Left ventricle myocardium inferior (tissue), 1 donor: ENCODE measurements at regions not wholly inside any gene's neighbourhood (a gene's known extent, or its start where the extent isn't known, plus 50 kb on each side); places are given as distances from the start of the nearest gene placed in this dataset.

Source experiments
- DNase-seq: peaks from one replicate; pipeline ENCODE4 v3.0.0-alpha.2; 2020
- H3K27ac ChIP-seq: fragments of 200-600 bp; replicated peaks from 2 replicates; pipeline ENCODE4 v1.8.0; 2021
- H3K27me3 ChIP-seq: fragments of 200-600 bp; 2 replicates; pipeline ENCODE4 v1.8.0; 2021; ENCODE audit warnings: low read depth
- H3K36me3 ChIP-seq: fragments of 200-600 bp; 2 replicates; pipeline ENCODE4 v1.8.0; 2021
- H3K4me1 ChIP-seq: fragments of 200-600 bp; 2 replicates; pipeline ENCODE4 v1.8.0; 2021
- H3K4me3 ChIP-seq: fragments of 200-600 bp; 2 replicates; pipeline ENCODE4 v1.8.0; 2021; ENCODE audit warnings: mild to moderate bottlenecking, moderate library complexity
- H3K9me3 ChIP-seq: fragments of 200-600 bp; replicated peaks from 2 replicates; pipeline ENCODE4 v1.8.0; 2021
- CTCF ChIP-seq: fragments of 200-600 bp; IDR thresholded peaks from 2 replicates; pipeline ENCODE4 v1.8.0; 2021; ENCODE audit warnings: antibody characterized with exemption, mild to moderate bottlenecking, borderline replicate concordance
- intact Hi-C: fragments of 100-400 bp; cut with micrococcal nuclease; formaldehyde crosslinking; loops from one replicate; pipeline ENCODE4 v1.11.0; 2022
- donor health status: DM: no; HTN: yes; CAD: no; lungs with severe emphysema.

GRCh38 chr20:40442181-40442963, 246.7 kb downstream of the MAFB start:
- intact Hi-C loops, result no loop called here
- Histone ChIP-seq H3K36me3 (no peaks in the 10 kb centered on the region), H3K4me1 (no peaks in the 10 kb centered on the region), H3K4me3 (no peak overlapping the region), H3K27me3 (peaks cover 42% of the 10 kb centered on the region), H3K9me3 (no peaks in the 10 kb centered on the region), H3K27ac (no peak overlapping the region)
- no peak for TF ChIP-seq CTCF
- DNase-seq, result no peak

GRCh38 chr20:40441771-40442170, 247.3 kb downstream of the MAFB start:
- Histone ChIP-seq H3K27ac (no peak overlapping the region), H3K36me3 (no peaks in the 10 kb centered on the region), H3K9me3 (no peaks in the 10 kb centered on the region), H3K4me3 (no peak overlapping the region), H3K4me1 (no peaks in the 10 kb centered on the region), H3K27me3 (peaks cover 39% of the 10 kb centered on the region)
- no peak for TF ChIP-seq CTCF
- no peak for DNase-seq
- intact Hi-C loops, result no loop called here

DNA sequence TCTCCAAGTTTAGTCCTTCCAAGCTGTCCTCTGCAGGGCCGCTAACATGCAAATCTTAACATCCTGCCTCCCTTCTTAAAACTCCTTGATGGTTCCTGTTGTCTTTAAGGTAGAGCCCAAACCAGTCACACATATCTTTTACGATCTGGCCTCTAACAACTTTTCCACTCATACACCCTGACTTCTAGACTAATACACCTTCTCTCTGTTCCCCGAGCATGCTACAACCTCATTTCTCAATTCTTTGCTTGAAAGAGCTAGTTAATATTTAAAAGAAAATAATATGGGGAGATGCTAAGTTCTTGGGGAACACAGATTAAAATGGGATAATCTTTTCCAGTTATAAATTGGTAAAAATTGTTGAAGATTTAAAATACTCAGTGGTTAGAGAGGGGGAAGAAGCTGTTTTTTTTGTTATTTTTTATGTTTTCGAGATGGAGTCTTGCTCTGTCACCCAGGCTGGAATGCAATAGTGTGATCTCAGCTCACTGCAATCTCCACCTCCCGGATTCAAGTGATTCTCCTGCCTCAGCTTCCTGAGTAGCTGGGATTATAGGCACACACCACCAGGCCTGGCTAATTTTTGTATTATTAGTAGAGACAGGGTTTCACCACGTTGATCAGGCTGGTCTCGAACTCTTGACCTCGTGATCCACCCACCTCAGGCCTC, 250.7 kb downstream of the MAFB start:
- no peak for DNase-seq
- Histone ChIP-seq H3K36me3 (no peaks in the 10 kb centered on the region), H3K4me1 (no peaks in the 10 kb centered on the region), H3K9me3 (no peaks in the 10 kb centered on the region), H3K27ac (no peak overlapping the region), H3K4me3 (no peak overlapping the region), H3K27me3 (peaks cover 15% of the 10 kb centered on the region)
- no peak for TF ChIP-seq CTCF
- intact Hi-C loops, result no loop called here

DNA sequence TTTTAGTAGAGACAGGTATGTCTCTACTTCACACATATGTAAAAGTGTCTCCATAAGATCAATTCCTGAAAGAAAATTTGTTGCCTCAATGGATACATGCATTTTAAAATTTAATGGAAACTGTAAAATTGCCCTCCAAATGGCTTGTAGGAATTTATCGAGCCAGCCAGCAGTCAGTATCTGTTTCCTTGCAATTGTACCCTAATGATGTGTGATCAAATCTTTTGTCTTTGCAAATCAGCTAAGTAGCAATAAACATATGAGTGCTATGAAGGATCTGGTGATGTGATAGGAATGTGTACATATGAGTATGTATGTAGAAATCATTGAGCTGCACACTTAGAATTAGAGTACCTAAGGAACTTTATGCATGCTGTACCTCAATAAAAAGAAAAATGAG, 253.0 kb downstream of the MAFB start:
- no peak overlapping the region for H3K4me3 ChIP-seq
- no peak overlapping the region for H3K27ac ChIP-seq

More for the DNA sequence above, 253.0 kb downstream of the MAFB start:
- H3K27me3 ChIP-seq, result peaks cover 15% of the 10 kb centered on the region
- no peaks in the 10 kb centered on the region for H3K9me3 ChIP-seq
- intact Hi-C loops, result no loop called here
- TF ChIP-seq CTCF, result no peak
- no peaks in the 10 kb centered on the region for H3K36me3 ChIP-seq
- no peaks in the 10 kb centered on the region for H3K4me1 ChIP-seq
- no peak for DNase-seq
